ENCODE measurements at regions not wholly inside any gene's neighbourhood (a gene's known extent, or its start where the extent isn't known, plus 50 kb on each side); places are given as distances from the start of the nearest gene placed in this dataset.

DNA sequence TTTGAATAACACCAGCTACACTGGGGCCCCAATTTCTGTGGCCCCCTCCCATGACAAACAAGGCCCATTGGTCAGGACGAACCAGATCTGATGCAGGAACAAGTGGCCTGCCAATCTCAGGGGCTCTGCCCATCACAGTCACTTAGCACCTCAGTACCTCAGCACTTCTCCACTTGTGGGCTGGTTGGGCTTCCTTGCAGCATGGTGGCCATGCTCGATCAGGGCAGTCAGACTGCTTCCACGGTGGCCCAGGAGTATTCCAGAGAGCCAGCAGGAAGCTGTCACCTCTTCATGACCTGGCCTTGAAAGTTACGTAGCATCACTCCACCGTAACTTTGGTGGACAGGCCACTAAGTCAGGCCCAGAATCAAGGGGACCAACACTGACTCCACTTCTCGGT lies 206.5 kb downstream of the AUH start:
- TF ChIP-seq NFIC (IDR thresholded peaks at IDR 0.05; ENCODE audit: borderline replicate concordance) (no peak), EZH2phosphoT487 (IDR thresholded peaks at IDR 0.05; ENCODE audit: borderline replicate concordance, low read depth) (no peak), JUND (IDR thresholded peaks at IDR 0.05) (no peak), ELF1 (IDR thresholded peaks at IDR 0.05) (no peak), POLR2AphosphoS5 (IDR thresholded peaks at IDR 0.05; ENCODE audit: low read depth, low read length) (no peak), RCOR1 (IDR thresholded peaks at IDR 0.05; ENCODE audit: low read length) (no peak), RAD21 (IDR thresholded peaks at IDR 0.05; ENCODE audit: low read length) (no peak), NRF1 (IDR thresholded peaks at IDR 0.05; ENCODE audit: low read depth, low read length) (no peak)
- TF ChIP-seq, protein P1, sequence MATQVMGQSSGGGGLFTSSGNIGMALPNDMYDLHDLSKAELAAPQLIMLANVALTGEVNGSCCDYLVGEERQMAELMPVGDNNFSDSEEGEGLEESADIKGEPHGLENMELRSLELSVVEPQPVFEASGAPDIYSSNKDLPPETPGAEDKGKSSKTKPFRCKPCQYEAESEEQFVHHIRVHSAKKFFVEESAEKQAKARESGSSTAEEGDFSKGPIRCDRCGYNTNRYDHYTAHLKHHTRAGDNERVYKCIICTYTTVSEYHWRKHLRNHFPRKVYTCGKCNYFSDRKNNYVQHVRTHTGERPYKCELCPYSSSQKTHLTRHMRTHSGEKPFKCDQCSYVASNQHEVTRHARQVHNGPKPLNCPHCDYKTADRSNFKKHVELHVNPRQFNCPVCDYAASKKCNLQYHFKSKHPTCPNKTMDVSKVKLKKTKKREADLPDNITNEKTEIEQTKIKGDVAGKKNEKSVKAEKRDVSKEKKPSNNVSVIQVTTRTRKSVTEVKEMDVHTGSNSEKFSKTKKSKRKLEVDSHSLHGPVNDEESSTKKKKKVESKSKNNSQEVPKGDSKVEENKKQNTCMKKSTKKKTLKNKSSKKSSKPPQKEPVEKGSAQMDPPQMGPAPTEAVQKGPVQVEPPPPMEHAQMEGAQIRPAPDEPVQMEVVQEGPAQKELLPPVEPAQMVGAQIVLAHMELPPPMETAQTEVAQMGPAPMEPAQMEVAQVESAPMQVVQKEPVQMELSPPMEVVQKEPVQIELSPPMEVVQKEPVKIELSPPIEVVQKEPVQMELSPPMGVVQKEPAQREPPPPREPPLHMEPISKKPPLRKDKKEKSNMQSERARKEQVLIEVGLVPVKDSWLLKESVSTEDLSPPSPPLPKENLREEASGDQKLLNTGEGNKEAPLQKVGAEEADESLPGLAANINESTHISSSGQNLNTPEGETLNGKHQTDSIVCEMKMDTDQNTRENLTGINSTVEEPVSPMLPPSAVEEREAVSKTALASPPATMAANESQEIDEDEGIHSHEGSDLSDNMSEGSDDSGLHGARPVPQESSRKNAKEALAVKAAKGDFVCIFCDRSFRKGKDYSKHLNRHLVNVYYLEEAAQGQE (IDR thresholded peaks at IDR 0.05; ENCODE audit: low read depth, low read length) = no peak
- TF ChIP-seq, protein P2, sequence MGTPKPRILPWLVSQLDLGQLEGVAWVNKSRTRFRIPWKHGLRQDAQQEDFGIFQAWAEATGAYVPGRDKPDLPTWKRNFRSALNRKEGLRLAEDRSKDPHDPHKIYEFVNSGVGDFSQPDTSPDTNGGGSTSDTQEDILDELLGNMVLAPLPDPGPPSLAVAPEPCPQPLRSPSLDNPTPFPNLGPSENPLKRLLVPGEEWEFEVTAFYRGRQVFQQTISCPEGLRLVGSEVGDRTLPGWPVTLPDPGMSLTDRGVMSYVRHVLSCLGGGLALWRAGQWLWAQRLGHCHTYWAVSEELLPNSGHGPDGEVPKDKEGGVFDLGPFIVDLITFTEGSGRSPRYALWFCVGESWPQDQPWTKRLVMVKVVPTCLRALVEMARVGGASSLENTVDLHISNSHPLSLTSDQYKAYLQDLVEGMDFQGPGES (IDR thresholded peaks at IDR 0.05; ENCODE audit: low read depth, low read length) = no peak
- TF ChIP-seq, protein P3, sequence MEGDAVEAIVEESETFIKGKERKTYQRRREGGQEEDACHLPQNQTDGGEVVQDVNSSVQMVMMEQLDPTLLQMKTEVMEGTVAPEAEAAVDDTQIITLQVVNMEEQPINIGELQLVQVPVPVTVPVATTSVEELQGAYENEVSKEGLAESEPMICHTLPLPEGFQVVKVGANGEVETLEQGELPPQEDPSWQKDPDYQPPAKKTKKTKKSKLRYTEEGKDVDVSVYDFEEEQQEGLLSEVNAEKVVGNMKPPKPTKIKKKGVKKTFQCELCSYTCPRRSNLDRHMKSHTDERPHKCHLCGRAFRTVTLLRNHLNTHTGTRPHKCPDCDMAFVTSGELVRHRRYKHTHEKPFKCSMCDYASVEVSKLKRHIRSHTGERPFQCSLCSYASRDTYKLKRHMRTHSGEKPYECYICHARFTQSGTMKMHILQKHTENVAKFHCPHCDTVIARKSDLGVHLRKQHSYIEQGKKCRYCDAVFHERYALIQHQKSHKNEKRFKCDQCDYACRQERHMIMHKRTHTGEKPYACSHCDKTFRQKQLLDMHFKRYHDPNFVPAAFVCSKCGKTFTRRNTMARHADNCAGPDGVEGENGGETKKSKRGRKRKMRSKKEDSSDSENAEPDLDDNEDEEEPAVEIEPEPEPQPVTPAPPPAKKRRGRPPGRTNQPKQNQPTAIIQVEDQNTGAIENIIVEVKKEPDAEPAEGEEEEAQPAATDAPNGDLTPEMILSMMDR (IDR thresholded peaks at IDR 0.05) = no peak
- H4K20me1 ChIP-seq (ENCODE audit: insufficient read depth) = no peaks in the 10 kb centered on the region
- no peak overlapping the region for H3K9ac ChIP-seq
- no peak overlapping the region for H3K4me2 ChIP-seq
- no peak overlapping the region for H2AFZ ChIP-seq (ENCODE audit: low read depth)
- no peaks in the 10 kb centered on the region for H3K27me3 ChIP-seq (ENCODE audit: insufficient read depth)
- H3K9me3 ChIP-seq = no peaks in the 10 kb centered on the region
- H3K4me3 ChIP-seq (ENCODE audit: low read depth in 2 of 2, low read length in 1 of 2) = no peak overlapping the region
- ChIA-PET POLR2A (no interaction called here), CTCF (interaction anchor here (1.4 kb wide), 1 partner anchor 118 kb away, joined by 3 read pairs; no protein-coding TSS in a partner anchor)
- H3K4me1 ChIP-seq (ENCODE audit: control insufficient read depth in 1 of 2, insufficient read depth in 2 of 2, low read depth in 1 of 2, low read length in 1 of 2) = no peaks in the 10 kb centered on the region
- no peaks in the 10 kb centered on the region for H3F3A ChIP-seq (replicated peaks; ENCODE audit: insufficient read depth)
- DNase-seq = no peak
- H3K79me2 ChIP-seq (ENCODE audit: insufficient read depth) = no peaks in the 10 kb centered on the region
- no peaks in the 10 kb centered on the region for H3K9me2 ChIP-seq
- no peak overlapping the region for H3K27ac ChIP-seq (ENCODE audit: low read depth in 2 of 2, low read length in 1 of 2)
- 80% methylated on average over 5 of the region's 6 CpGs for WGBS (ENCODE audit: low lambda C conversion rate)
- no peaks in the 10 kb centered on the region for H3K36me3 ChIP-seq (replicated peaks in 1 of 2; ENCODE audit: control insufficient read depth in 1 of 2, insufficient read depth in 2 of 2, low read length in 1 of 2)
